ENCODE measurements at regions not wholly inside any gene's neighbourhood (a gene's known extent, or its start where the extent isn't known, plus 50 kb on each side); places are given as distances from the start of the nearest gene placed in this dataset.

- no peak for TF ChIP-seq ZNF462 (CRISPR knock-in tag; IDR thresholded peaks at IDR 0.05)
Observed at GRCh38 chr18:40911041-40911440, 1044.0 kb upstream of the PIK3C3 start (continued).

GRCh38 chr18:40907842-40908241 is 1047.2 kb upstream of the PIK3C3 start:
- no peaks in the 10 kb centered on the region for H3K9me3 Mint-ChIP-seq
- H3K27ac Mint-ChIP-seq, result no peak overlapping the region
- ATAC-seq, result no peak
- H3K27ac ChIP-seq (ENCODE audit: low read depth), result no peak overlapping the region
- H3K9me2 ChIP-seq (ENCODE audit: insufficient read depth), result no peaks in the 10 kb centered on the region
- no peaks in the 10 kb centered on the region for H4K20me1 ChIP-seq (replicated peaks; ENCODE audit: insufficient read depth)
- peaks cover 14% of the 10 kb centered on the region; the same call in 1 of the 2 replicates for H3K4me1 ChIP-seq (ENCODE audit: insufficient read depth)
- H3K27me3 Mint-ChIP-seq (ENCODE audit: insufficient read depth, low read depth, poor library complexity), result no peaks in the 10 kb centered on the region
- no peak overlapping the region for H3K4me3 ChIP-seq
- no peaks in the 10 kb centered on the region for H3K27me3 ChIP-seq (ENCODE audit: insufficient read depth)
- H3K79me2 ChIP-seq (replicated peaks; ENCODE audit: insufficient read depth), result no peaks in the 10 kb centered on the region
- H3K36me3 Mint-ChIP-seq (ENCODE audit: low read depth), result no peaks in the 10 kb centered on the region
- H3K4me1 Mint-ChIP-seq, result peaks cover 5% of the 10 kb centered on the region; the same call in 2 of the 3 replicates
- no peak overlapping the region for H3K4me3 Mint-ChIP-seq
- H3K4me2 ChIP-seq, result no peak overlapping the region
- H3F3A ChIP-seq (replicated peaks; ENCODE audit: low read depth), result no peaks in the 10 kb centered on the region
- no peaks in the 10 kb centered on the region for H3K36me3 ChIP-seq (ENCODE audit: insufficient read depth)
- no peak for DNase-seq (ENCODE audit: low spot score)
- no peak overlapping the region for H2AFZ ChIP-seq
- TF ChIP-seq ZNF331 (CRISPR knock-in tag; IDR thresholded peaks at IDR 0.05; ENCODE audit: low read depth), result no peak
- no peak for TF ChIP-seq NANOG (IDR thresholded peaks at IDR 0.05; ENCODE audit: borderline replicate concordance)
- no peak for TF ChIP-seq STAT1 (IDR thresholded peaks at IDR 0.05; ENCODE audit: unreplicated experiment)
- no peak for TF ChIP-seq JUNB (IDR thresholded peaks at IDR 0.05; ENCODE audit: unreplicated experiment)
- TF ChIP-seq CREB1 (CRISPR knock-in tag; IDR thresholded peaks at IDR 0.05; ENCODE audit: low read depth), result no peak
- TF ChIP-seq POLR2AphosphoS5 (IDR thresholded peaks at IDR 0.05; ENCODE audit: low read depth), result no peak
- TF ChIP-seq CTCF (conservative IDR thresholded peaks at IDR 0.05; ENCODE audit: low read depth in 2 of 2), result no peak
- no peak for TF ChIP-seq EZH2 (IDR thresholded peaks at IDR 0.05; ENCODE audit: low read depth, unreplicated experiment)
- TF ChIP-seq ZNF462 (CRISPR knock-in tag; IDR thresholded peaks at IDR 0.05), result no peak

All from GM23338 (cell line).